ENCODE measurements at regions not wholly inside any gene's neighbourhood (a gene's known extent, or its start where the extent isn't known, plus 50 kb on each side); places are given as distances from the start of the nearest gene placed in this dataset.

- DNase-seq: no peak
These were observed 68.3 kb downstream of the CHST1 start for GRCh38 chr11:45597097-45597496.

- DNase-seq: no peak
These were observed 68.9 kb downstream of the CHST1 start for GRCh38 chr11:45596571-45596970.

GRCh38 chr11:45593992-45594391, 71.4 kb downstream of the CHST1 start:
- no peak for DNase-seq

DNA sequence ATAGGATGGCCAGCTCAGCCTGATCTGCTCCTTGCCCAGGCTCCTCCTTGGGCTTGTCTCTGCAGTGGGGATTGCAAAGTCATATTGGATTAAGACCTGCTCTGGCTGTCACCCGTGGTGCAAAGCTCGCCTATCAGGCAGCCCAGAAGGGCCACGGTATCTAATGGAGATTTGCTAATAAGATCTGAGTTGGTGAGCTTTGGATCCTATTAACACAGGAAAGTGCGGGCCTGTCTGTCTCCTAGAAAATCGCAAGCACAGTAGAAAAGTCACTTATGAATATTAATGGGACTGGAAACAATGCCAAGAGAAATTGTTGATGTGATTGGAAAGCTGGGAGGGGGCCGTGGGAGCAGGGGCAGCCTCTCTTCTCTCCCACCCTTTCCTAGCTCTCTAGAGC, 72.8 kb downstream of the CHST1 start:
- no peak for DNase-seq

DNA sequence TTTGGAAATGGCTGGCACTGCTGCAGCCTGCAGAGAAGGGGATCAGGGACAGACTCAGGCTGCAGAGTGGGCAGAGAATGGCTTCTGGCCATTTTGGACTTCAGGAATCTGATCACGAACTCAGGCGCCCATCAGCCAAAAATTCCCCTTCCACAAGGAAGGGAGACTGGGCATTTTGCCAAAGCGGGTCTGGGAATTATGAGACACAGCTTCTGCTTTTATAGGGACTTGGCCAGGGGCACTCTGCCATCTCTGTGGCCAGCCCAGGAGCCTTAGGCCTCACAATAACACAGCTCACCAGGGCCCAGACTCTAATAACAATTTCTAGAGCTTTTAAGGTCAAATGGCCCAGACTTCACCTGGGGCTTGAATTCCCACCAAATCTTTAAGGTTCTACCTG, 74.7 kb downstream of the CHST1 start:
- no peak for DNase-seq

GRCh38 chr11:45585205-45585604, 80.2 kb downstream of the CHST1 start:
- DNase-seq: no peak

DNA sequence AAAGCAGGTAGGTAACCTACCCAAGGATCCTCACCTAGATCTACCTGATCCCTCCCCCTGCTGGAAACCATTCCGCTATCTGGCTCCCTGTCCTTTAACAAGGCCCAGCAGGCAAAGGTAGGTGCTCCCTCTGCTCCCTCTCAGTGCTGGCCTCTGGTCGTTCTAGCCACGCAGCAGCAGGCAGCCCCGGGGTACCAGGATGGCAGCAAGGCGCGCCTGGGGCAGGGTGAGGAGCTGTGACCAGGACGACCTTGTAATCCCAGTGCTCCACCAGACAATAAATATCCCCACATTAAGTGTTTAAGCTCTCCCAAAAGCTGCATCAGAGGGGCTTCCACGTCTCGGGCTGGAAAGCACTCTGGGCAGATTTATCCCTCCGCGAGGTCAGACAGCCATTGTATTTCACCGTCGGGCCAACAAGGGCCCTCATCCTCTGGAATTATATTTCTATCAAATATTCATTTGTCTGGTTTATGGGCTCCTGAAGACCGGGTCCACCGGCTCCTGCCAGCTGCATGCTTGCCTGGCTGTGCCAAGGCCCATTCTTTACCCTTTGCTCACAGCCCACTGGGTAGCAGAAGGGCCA, 81.3 kb downstream of the CHST1 start:
- no peak for DNase-seq

GRCh38 chr11:45580399-45580798, 85.0 kb downstream of the CHST1 start:
- DNase-seq: no peak

DNA sequence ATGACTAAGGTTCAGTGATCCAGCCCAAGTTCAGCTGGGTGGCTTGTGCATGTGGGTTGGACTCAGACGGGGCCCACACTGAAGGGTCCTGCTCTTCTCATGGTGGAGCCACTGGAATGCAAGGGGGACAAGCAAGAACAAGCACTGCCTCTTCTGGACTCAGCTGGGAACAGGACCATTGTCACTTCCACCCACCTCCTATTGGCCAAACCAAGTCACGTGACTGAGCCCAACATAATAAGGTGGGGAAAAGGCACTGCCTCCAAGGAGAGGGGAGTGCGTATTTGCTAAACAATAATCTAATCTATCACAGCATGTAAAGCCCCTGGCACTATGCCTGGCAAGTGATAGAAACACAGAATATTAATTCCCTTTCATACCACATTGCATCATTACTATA, 87.1 kb downstream of the CHST1 start:
- DNase-seq: no peak

GRCh38 chr11:45577752-45578151, 87.7 kb downstream of the CHST1 start:
- DNase-seq: no peak

GRCh38 chr11:45576461-45577215, 88.8 kb downstream of the CHST1 start:
- DNase-seq: no peak

DNA sequence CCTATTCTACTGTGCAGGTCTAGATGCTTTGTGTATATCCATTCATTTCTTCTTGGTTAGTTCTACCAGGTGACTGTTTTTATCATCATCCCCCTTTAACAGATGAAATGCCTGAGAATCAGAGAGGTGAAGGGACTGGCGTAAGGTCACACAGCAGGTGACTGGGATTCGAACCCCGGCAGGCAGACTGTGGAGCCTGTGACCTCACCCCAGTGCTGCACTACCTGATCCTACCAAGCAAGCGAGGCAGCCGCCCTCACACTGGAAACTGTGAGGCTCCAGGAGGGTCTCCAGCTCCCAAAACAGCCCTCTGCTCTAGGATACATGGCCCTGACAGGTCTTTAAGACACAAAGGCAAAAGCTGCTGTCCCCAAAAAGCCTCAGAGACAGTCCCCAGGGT, 91.7 kb downstream of the CHST1 start:
- no peak for DNase-seq

- no peak for DNase-seq
These were observed 92.9 kb downstream of the CHST1 start for GRCh38 chr11:45572354-45573123.

DNA sequence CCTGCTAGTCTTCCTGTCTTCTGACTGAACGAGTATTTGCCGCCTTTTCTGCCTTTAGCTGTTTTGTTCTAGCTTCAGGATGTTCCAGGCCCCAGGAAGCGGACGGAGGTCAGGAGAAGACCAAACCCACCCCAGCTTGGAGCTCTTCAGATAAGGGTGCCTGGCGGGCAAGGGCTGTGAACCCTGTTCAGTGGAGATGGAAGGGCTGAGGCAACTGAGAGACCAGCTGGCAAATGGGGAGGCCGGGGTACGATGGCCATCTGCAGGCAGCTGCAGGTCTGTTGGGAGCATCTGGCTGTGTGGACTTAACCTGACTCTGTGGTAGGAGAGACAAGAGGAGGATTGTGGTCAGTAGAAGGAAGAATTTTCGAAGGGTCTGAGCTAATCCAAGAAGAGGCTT, 95.6 kb downstream of the CHST1 start:
- no peak for DNase-seq

- no peak for DNase-seq
These were observed 97.4 kb downstream of the CHST1 start for GRCh38 chr11:45568049-45568448.

GRCh38 chr11:45565446-45565988, 99.9 kb downstream of the CHST1 start:
- DNase-seq: no peak

GRCh38 chr11:45563810-45564209, 101.6 kb downstream of the CHST1 start:
- DNase-seq: no peak

DNA sequence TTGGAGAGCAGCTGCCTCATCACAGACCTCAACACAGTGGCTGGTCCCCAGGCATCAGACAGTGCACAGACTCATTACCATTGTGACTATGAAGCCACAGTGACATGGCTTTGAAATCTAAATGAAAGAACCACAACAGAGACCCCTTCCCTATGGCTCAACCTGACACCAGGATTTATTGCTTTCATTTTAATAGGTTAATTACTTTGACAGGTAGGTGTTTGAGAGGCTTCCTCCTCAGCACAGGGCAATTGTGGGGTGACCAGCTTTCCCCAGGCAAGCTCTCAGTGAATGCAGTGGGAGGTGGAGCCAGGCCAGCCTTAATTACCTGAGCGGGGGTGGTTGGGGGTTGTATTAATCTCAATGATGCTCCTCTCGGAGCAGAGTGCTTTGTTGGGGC, 102.3 kb downstream of the CHST1 start:
- DNase-seq: no peak

DNA sequence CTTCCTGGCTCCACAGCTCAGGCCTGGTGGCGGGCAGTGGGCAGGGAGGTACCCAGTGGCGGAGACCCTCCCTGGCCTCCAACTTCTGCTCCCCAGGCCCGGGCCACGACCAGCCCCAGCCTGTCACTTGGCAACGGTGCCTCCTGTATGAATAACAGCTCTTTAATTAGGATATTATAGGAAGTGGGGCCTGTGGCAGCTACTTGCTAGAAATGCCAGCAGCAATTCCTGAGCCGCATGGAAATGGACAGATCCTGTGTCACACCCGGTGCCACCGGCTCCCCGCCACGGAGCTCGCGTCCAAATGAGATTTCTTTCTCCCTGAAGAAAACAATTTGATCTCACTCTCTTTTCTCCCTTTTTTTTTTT, 104.5 kb downstream of the CHST1 start:
- DNase-seq: no peak

GRCh38 chr11:45560155-45560912, 105.1 kb downstream of the CHST1 start:
- DNase-seq: no peak

DNA sequence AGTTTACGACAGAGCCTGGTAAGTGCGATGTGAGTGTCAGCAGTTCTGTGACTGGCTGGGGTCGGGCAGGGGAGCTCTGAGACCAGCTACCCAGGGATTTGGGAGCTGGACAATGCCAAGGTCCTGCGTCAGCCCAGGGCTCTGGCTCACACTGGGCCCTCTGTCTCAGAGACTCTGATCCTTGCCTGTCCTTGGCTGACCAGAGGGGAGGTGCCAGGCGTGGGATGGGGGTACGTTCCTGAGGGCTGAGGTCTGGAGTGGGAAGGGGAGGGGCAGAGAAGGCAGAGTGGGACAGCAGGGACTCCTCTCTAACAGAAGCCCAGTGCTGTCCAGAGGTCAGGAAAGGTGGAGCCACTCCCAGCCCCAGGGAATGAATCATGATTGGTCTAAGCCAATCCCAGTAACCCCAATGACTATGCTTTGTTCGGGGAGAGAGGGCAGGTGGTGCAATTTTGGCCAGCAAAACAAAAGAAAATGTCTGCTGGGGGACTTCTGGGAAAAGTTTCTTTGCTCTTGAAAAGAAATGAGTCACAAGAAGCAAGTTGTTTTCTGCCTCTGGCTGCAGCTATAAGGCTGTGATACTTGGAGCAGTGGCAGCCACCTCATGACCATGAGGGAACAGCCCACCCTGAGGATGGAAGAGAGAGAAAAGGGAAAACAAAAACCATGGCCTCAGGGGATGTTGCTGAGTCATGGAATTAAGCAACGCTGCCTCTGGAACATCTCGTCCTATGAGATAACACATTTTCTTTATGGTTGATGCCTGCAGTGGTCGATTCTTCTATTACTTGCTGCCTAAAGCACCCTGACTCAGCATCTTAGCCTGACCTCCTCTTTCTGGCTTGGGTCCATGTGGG, 108.3 kb downstream of the CHST1 start:
- no peak for DNase-seq
